Esophagus squamous epithelium (tissue), 5 donors: ENCODE measurements at regions not wholly inside any gene's neighbourhood (a gene's known extent, or its start where the extent isn't known, plus 50 kb on each side); places are given as distances from the start of the nearest gene placed in this dataset.
"Not testable (repeated sequence)": the region's sequence is repeated elsewhere in the genome, so short reads cannot be mapped to it uniquely, and the experiment has no call there.

Experiments used
- DNase-seq: peaks from one replicate; lab custom pipeline; 2025; lab: John Stamatoyannopoulos, UW
- H3K27ac ChIP-seq, 4 donors: fragments of 200-600 bp; sonication (generic); one replicate each; pipeline ENCODE4 v1.5.1; 2016 to 2019; ENCODE audit warnings: mild to moderate bottlenecking in 1 of 4
- H3K27me3 ChIP-seq, 4 donors: fragments of 200-600 bp; sonication (generic); 1 replicate in 3 of 4; 2 replicates in 1 of 4; pipeline versions ENCODE4 v1.5.1 to v1.6.0; 2017 to 2021; ENCODE audit warnings: antibody characterized with exemption in 1 of 4
- H3K36me3 ChIP-seq, 3 donors: fragments of 200-600 bp; sonication (generic); one replicate each; pipeline ENCODE4 v1.5.1; 2016 to 2019
- H3K4me1 ChIP-seq, 3 donors: fragments of 200-600 bp; sonication (generic); one replicate each; pipeline ENCODE4 v1.5.1; 2017 to 2019
- H3K4me3 ChIP-seq, 4 donors: fragments of 200-600 bp; sonication (generic); 1 replicate in 3 of 4; 2 replicates in 1 of 4; pipeline ENCODE4 v1.5.1; 2016 to 2019; ENCODE audit warnings: mild to moderate bottlenecking in 2 of 4, moderate library complexity in 1 of 4
- H3K9me3 ChIP-seq, 3 donors: fragments of 200-600 bp; sonication (generic); one replicate each; pipeline ENCODE4 v1.5.1; 2016 to 2019
- CTCF ChIP-seq, 6 experiments: fragments of 450-650 bp in 4 of 6; fragments of 200-600 bp in 2 of 6; sonication (generic) in 2 of 6; IDR thresholded peaks; one replicate each; pipeline ENCODE4 v1.5.1; 2016 to 2019; ENCODE audit warnings: antibody characterized with exemption in 6 of 6, mild to moderate bottlenecking in 4 of 6, moderate library complexity in 4 of 6
- POLR2A ChIP-seq, 4 donors: fragments of 450-650 bp; IDR thresholded peaks; one replicate each; pipeline ENCODE4 v1.6.1; 2017; ENCODE audit warnings: antibody characterized with exemption in 4 of 4, mild to moderate bottlenecking in 4 of 4, moderate library complexity in 3 of 4
- WGBS, 2 donors: methylation state at CpG; one replicate each; pipeline ENCODE4 v1.1.5; 2018; 5-methylcytosine and 5-hydroxymethylcytosine counted together
- intact Hi-C: fragments of 100-400 bp; cut with DNase I; formaldehyde crosslinking; loops from one replicate; pipeline ENCODE4 v1.15.0; 2022
- donor health status: DM: yes; HTN: yes; CAD: no.

- intact Hi-C loops: no loop called here
Measured at GRCh38 chr10:62699148-62699547, 105.4 kb upstream of the ADO start.

GRCh38 chr10:62704121-62704520 lies 100.4 kb upstream of the ADO start:
- H3K9me3 ChIP-seq: peaks cover 0 to 11% (median 5%) of the 10 kb centered on the region in 3 donors
- H3K27ac ChIP-seq, H3K27me3 ChIP-seq, H3K36me3 ChIP-seq, DNase-seq, H3K4me1 ChIP-seq, intact Hi-C loops, H3K4me3 ChIP-seq: not testable (repeated sequence)
- 85 to 86% methylated on average over 3 of the region's 3 CpGs for WGBS, 2 donors

More at GRCh38 chr10:62699148-62699547, 105.4 kb upstream of the ADO start:
- no peak for DNase-seq
- Histone ChIP-seq H3K9me3 (peaks cover 0 to 22% (median 8%) of the 10 kb centered on the region in 3 donors), H3K4me1 (no peaks in the 10 kb centered on the region), H3K27ac (no peak overlapping the region), H3K4me3 (no peak overlapping the region), H3K27me3 (no peaks in the 10 kb centered on the region), H3K36me3 (no peaks in the 10 kb centered on the region)
- no peak for TF ChIP-seq CTCF (IDR thresholded peaks at IDR 0.05)
- no peak for TF ChIP-seq POLR2A (IDR thresholded peaks at IDR 0.05)

GRCh38 chr10:62705789-62706188 lies 98.7 kb upstream of the ADO start:
- no peaks in the 10 kb centered on the region for H3K4me1 ChIP-seq
- no peak overlapping the region for H3K27ac ChIP-seq
- no peak for DNase-seq
- 83 to 100% methylated on average over 2 of the region's 2 CpGs for WGBS, 2 donors
- TF ChIP-seq CTCF (IDR thresholded peaks at IDR 0.05): no peak
- no peaks in the 10 kb centered on the region for H3K9me3 ChIP-seq
- no peak overlapping the region for H3K4me3 ChIP-seq
- intact Hi-C loops: no loop called here
- no peaks in the 10 kb centered on the region for H3K36me3 ChIP-seq
- H3K27me3 ChIP-seq: no peaks in the 10 kb centered on the region

GRCh38 chr10:62707810-62708209 lies 96.7 kb upstream of the ADO start:
- Histone ChIP-seq H3K36me3 (no peaks in the 10 kb centered on the region), H3K27me3 (no peaks in the 10 kb centered on the region), H3K4me1 (no peaks in the 10 kb centered on the region), H3K4me3 (no peak overlapping the region), H3K27ac (no peak overlapping the region), H3K9me3 (no peaks in the 10 kb centered on the region)
- no peak for TF ChIP-seq POLR2A (IDR thresholded peaks at IDR 0.05)
- no peak for TF ChIP-seq CTCF (IDR thresholded peaks at IDR 0.05)
- intact Hi-C loops: no loop called here
- 82 to 89% methylated on average over 2 of the region's 2 CpGs for WGBS, 2 donors
- no peak for DNase-seq

DNA sequence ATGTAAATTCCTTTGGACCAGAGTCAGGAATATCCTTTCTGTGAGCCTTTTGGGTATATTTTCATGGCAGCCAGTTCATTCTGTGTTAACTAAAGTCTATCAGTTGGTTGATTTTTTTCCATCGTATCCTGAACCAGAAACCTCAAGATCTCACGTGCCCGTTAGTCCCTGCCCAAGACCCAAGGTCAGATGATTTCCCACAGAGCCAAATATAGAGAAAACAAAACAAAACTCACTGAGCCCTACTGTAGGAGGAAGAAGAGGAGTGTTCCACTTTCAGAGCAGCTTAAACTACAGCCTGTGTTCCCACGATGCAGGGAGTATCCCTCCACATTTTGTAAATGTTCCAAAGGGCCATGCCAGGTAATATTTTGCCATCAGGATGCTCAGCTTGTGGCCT lies 96.0 kb upstream of the ADO start:
- no peak for TF ChIP-seq POLR2A (IDR thresholded peaks at IDR 0.05)
- TF ChIP-seq CTCF (IDR thresholded peaks at IDR 0.05): no peak
- H3K4me1 ChIP-seq: no peaks in the 10 kb centered on the region
- no peak for DNase-seq
- no peak overlapping the region for H3K4me3 ChIP-seq
- H3K27me3 ChIP-seq: no peaks in the 10 kb centered on the region
- WGBS, 2 donors: 39 to 44% methylated on average over 2 to 4 of the region's 4 CpGs
- H3K9me3 ChIP-seq: no peaks in the 10 kb centered on the region
- H3K36me3 ChIP-seq: no peaks in the 10 kb centered on the region
- intact Hi-C loops: no loop called here
- H3K27ac ChIP-seq: no peak overlapping the region

- no peaks in the 10 kb centered on the region for H3K4me1 ChIP-seq
- no peak for TF ChIP-seq CTCF (IDR thresholded peaks at IDR 0.05)
- TF ChIP-seq POLR2A (IDR thresholded peaks at IDR 0.05): no peak
- no peaks in the 10 kb centered on the region for H3K36me3 ChIP-seq
- H3K9me3 ChIP-seq: no peaks in the 10 kb centered on the region
- H3K27ac ChIP-seq: no peak overlapping the region
- intact Hi-C loops: no loop called here
- 65 to 77% methylated on average over 3 of the region's 3 CpGs for WGBS, 2 donors
- H3K4me3 ChIP-seq: no peak overlapping the region
- no peaks in the 10 kb centered on the region for H3K27me3 ChIP-seq
- DNase-seq: no peak
Measured at GRCh38 chr10:62709200-62709599, 95.3 kb upstream of the ADO start.
